NCI-H2227 (cell line): ENCODE measurements at regions not wholly inside any gene's neighbourhood (a gene's known extent, or its start where the extent isn't known, plus 50 kb on each side); places are given as distances from the start of the nearest gene placed in this dataset.
"Not testable (repeated sequence)": the region's sequence is repeated elsewhere in the genome, so short reads cannot be mapped to it uniquely, and the experiment has no call there.

Experiments used
- DNase-seq: peaks from one replicate; lab custom pipeline; 2025; ENCODE audit not compliant: unreplicated experiment; lab: John Stamatoyannopoulos, UW

GRCh38 chr5:39717176-39717897, 292.6 kb upstream of the DAB2 start:
- DNase-seq: no peak

- no peak for DNase-seq
Measured at GRCh38 chr5:39716532-39717028, 291.8 kb upstream of the DAB2 start.

GRCh38 chr5:39714036-39714698, 289.4 kb upstream of the DAB2 start:
- DNase-seq: no peak

GRCh38 chr5:39713250-39713916, 288.6 kb upstream of the DAB2 start:
- no peak for DNase-seq

GRCh38 chr5:39712316-39713249, 287.8 kb upstream of the DAB2 start:
- DNase-seq: no peak

GRCh38 chr5:39711821-39712220, 287.0 kb upstream of the DAB2 start:
- no peak for DNase-seq

GRCh38 chr5:39709032-39709431, 284.3 kb upstream of the DAB2 start:
- no peak for DNase-seq

GRCh38 chr5:39702928-39703327, 278.1 kb upstream of the DAB2 start:
- no peak for DNase-seq

GRCh38 chr5:39700523-39700922, 275.7 kb upstream of the DAB2 start:
- no peak for DNase-seq

GRCh38 chr5:39698838-39699560, 274.2 kb upstream of the DAB2 start:
- no peak for DNase-seq

- DNase-seq: no peak
Measured at GRCh38 chr5:39697881-39698280, 273.1 kb upstream of the DAB2 start.

GRCh38 chr5:39696672-39697398, 272.1 kb upstream of the DAB2 start:
- DNase-seq: no peak

- no peak for DNase-seq
Measured at GRCh38 chr5:39691993-39692392, 267.2 kb upstream of the DAB2 start.

GRCh38 chr5:39691136-39691535, 266.4 kb upstream of the DAB2 start:
- no peak for DNase-seq

GRCh38 chr5:39689919-39690318, 265.1 kb upstream of the DAB2 start:
- DNase-seq: no peak

GRCh38 chr5:39687924-39688323, 263.1 kb upstream of the DAB2 start:
- not testable (repeated sequence) for DNase-seq

- DNase-seq: no peak
Measured at GRCh38 chr5:39680213-39680612, 255.4 kb upstream of the DAB2 start.

- DNase-seq: no peak
Measured at GRCh38 chr5:39678534-39678933, 253.8 kb upstream of the DAB2 start.

GRCh38 chr5:39675676-39676075, 250.9 kb upstream of the DAB2 start:
- no peak for DNase-seq
